GM19351 (cell line): ENCODE measurements at regions not wholly inside any gene's neighbourhood (a gene's known extent, or its start where the extent isn't known, plus 50 kb on each side); places are given as distances from the start of the nearest gene placed in this dataset.
"Not testable (repeated sequence)": the region's sequence is repeated elsewhere in the genome, so short reads cannot be mapped to it uniquely, and the experiment has no call there.

Experiments used
- ATAC-seq: cut with Tn5 transposase; IDR thresholded peaks from one replicate; pipeline ENCODE4 v1.9.1; 2021; ENCODE audit warnings: mild to moderate bottlenecking, moderate library complexity; ENCODE audit not compliant: unreplicated experiment

DNA sequence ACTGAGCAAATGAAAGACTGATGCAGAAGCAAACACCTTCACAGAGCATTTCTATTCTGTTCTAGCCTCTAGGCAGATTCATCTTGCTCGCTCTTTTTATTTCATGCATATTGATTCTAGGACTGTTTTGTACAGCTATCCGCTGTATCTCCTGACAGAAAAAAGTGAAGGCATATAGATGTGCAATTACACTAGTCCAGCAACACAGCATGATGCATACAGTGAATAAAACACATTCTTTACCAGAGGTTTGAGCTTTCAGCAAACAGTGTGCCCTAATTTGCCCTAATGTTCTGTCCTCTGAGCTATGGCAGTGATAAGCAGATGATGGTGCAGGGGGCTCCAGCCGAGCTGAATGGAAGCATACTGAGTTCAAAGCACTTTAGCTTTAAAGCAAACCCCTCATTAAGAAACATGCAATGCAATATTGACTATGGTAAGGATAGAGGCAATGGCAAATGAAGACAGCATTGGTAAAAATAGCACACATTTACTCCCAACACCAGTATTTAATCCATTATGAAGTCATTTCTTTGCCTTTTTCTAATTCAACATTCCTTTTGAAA lies 141.2 kb upstream of the RGPD4 start:
- no peak for ATAC-seq

DNA sequence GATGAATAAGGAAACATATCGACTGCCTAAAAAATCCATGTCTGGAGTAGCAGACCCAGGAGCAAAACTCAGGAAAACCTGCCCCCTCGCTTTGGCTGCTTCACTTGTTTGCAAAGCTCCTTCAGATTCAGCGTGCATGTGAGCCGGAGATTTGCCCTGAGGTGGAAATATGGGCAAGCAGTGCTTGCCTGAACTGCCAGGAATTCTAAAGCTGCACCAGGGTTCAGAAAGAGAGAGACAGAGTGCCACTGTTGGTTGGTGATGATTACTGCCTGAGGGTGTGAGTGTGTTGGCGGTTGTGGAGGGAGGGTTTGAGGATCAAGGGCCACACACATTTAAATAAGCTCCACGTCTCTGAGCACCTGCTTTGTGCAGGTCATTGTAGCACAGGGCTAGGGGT lies 139.6 kb upstream of the RGPD4 start:
- ATAC-seq = no peak

DNA sequence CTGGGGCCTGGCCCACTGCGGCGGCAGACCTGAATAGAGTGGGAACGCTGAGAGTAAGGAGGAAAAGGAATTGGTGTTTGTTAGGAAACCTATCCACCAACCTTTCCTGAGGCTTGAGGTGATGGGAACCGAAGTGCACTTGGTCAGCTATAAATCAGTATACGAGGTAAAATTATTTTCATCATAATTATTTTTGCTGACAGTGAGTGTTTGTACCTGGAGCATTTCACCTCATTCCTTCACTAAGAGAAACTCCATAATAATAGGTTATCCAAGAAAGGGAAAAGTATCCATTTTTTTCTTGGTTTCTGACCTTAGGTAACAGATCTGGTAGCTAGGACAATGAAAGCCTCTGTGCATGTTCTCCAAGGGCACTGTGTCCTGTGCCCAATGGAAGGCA lies 138.6 kb upstream of the RGPD4 start:
- no peak for ATAC-seq

DNA sequence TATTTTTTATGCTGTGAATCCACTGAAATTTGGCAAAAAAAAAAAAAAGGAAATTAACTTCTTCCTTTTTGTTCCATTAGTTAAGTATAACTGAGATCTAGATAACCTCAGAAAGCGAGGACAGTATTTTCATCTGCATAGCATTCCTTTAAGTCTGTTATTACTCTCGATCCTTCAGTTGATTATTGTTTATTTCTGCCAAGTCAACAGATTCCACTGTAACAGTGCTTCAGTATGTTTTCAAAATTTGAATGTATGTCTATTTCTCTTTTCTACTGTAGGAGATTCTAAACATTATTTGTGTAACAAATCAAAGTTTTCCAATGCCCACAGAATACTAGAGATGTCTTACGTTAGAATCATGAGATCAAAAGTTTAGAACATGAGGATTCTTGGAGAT lies 133.1 kb upstream of the RGPD4 start:
- ATAC-seq = no peak

DNA sequence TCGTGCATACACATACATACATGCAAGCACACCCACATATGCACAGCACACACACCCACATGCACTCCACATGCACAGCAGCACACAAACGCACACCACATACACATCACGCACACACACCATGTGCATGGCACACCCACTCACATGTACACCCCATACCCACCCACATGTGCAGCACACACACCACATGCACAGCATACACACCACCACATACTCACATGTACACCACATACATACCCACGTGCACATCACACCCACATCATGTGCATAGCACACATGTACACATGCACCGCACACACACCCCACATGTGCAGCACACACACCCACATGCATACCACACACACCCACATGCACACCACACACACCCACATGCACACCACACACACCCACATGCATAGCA lies 132.0 kb upstream of the RGPD4 start:
- no peak for ATAC-seq

DNA sequence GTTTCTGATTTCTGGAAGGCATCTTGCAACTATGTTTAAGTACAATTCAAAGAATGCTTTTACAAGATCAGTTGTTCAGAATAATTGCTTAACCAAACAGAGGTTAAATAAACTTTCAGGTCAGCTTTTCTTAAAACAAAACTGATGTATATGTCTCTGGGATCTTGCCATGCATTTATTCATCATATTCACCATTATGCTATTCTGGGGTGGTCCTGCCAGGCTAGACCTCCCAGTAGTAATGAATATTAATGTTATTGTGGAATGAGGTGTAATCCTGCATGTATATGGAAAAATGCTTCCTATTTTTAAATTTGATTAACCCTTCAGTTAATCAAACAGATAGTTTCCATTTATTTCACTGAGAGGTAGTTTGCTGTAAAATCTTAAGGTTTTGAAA lies 129.3 kb upstream of the RGPD4 start:
- no peak for ATAC-seq

DNA sequence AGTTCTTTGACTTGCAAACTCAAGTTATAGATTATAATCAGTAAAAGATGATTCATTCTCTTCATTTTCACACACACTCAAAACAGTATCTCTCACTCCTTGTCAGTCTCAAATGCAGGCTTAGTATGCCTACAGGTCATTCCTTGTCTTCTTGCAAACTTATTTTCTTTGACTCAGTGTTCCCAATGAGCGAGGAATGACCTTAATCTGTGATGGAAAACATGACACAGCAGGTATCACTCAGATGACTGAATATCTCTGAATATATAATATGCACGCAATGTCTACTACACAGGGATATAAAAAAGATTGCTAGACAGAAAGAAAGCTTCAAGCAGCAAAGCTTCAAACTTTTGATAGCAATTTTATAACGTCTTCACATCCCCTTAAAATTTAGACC lies 127.8 kb upstream of the RGPD4 start:
- ATAC-seq = no peak

DNA sequence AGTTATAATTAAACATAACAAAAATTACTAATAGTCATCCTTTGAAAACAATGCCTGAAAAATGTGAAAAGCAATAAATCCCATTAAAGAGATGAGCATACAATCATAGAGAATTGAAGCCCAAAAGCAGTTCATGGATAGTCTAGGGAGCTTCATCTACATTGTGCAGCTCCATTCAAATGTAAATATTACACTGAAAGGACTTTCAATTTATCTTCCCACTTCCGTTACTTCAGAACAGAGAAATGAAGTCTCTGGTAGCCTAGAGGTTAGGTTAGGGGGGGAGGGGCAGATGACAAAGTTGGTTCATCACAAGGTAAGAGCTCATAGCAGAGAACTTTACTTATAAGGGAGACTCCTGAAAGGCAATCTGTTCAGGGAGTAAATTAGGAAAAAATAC lies 126.6 kb upstream of the RGPD4 start:
- no peak for ATAC-seq

DNA sequence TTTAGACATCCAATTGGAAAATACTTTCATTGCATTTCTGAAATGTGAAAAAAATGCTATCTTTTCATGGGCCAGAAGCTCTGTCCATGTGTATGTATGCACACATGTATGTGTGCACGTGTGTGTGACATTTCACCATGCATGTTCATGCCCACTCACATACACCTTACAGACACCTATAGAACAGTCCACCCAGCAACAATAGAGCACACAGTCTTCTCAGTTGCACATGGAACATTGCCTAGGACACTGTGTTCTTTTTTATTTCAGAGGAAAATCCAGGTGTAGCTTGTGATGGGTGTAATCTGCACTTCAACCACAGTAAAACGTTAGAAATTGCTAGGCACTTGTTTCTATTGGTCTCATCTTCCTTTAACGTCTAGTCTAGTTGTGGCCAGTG lies 114.8 kb upstream of the RGPD4 start:
- no peak for ATAC-seq

DNA sequence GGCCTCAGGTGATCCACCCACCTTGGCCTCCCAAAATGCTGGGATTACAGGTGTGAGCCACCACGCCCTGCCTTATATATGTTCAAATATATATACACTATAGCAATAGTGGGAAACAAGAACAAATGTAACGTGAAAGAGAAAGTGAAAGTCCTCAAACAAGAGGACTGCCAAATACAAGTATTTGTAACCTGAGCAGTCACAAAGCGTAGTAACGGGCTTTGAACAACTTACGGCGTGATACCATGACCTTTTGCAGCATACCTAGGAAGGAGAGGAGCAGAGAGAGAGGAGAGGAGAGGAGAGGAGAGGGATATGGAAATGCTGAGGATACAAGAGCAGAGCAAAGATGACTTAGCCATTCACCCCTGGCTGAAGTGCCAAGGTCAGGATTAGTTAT lies 113.8 kb upstream of the RGPD4 start:
- ATAC-seq = no peak

DNA sequence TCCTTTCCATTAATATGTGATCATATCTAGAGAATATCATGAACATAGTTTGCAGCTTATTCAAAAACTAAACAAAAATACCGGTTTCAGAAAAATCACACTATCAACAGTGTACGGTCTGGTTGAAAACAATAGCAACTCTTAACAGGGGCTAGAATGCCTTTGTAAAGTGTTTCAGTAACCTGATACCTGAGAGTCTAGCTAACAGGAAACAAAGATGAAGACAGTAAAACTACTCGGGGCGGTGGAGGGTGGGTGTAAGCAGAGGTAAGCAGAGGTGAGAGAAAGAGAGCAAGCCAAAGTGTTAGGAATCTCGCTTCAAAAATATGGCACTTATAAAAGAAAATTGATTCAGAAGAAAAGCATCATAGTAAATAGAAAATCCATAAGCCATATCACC lies 109.0 kb upstream of the RGPD4 start:
- no peak for ATAC-seq

DNA sequence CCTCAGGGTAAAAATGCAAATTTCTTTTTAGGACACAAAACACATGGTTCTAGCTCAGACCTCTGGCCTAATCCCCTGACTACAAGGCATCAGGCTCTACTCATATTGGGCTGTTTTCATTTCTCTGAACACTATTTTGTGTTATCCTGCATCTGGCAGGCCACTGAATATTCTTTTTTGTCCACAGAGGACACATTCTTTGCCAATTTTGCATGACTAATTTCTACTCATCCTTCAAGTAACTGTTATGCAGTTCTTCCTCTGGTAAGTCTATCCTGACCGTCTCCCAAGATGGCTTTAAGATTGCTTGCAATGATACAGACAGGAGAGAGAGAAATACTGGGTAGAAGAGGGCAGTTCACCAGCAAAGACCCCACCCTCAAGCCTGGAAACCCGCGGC lies 107.6 kb upstream of the RGPD4 start:
- ATAC-seq = no peak

DNA sequence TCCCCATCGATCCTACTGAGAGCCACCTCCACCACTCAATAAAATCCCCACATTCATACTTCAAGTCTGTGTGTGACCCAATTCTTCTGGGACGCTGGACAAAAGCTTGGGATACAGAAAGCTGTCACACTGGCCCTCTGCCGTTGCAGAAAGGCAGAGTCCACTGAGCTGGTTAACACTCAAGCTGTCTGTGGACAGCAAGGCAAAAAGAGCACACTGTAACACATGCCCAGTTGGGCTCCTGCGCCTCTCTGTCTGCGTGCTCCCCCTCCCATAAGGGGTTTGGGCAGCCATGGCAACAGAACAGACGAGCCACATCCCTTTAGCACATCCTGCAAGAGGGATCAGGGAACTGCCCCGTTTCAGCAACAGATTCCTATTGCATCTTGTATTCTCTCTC lies 106.9 kb upstream of the RGPD4 start:
- ATAC-seq = no peak

DNA sequence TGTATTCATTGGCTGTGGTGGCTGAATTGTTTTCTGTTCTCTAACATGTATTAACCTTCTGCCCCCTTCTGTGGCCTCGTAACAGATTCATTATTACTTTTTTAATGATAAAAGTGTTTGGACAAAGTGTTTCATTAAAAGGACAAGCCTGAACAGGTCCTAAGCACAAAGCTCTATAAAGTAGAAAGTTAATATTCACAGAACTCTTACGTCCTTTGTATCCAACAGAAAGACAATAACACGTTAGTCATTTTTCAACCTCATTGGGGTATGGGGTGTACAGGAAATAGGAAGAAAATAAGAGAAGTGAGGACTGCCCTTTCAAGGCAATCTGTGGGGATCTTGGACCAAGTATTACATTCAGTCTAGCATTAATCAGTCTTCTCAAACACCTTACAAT lies 105.5 kb upstream of the RGPD4 start:
- no peak for ATAC-seq

DNA sequence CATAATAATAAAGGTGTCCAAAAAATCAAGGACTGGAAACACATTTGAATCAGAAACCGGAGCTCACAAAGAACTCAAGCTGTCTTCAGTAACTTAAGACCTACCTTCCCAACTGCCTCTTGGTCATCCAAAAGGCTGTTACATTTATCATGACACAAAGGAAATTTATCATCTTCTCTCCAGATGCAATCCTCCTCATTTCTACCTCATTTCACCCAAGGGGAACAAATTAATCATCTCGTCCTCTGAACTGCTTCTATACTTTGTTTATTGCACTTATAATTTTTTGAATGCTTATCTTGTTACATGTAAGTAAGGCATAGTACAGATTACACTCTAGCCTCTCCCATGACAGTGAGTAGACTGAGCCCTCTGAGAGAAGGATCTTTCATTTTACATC lies 105.1 kb upstream of the RGPD4 start:
- no peak for ATAC-seq

DNA sequence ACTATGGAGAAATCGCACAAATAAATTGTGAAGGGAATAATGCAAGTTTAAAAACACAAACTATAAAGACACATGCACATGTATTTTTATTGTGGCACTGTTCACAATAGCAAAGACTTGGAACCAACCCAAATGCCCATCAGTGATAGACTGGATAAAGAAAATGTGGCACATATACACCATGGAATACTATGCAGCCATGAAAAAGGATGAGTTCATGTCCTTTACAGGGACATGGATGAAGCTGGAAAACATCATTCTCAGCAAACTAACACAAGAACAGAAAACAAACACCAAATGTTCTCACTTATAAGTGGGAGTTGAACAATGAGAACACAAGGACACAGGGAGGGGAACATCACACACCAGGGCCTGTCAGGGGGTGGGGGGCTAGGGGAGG lies 100.9 kb upstream of the RGPD4 start:
- ATAC-seq = not testable (repeated sequence)

DNA sequence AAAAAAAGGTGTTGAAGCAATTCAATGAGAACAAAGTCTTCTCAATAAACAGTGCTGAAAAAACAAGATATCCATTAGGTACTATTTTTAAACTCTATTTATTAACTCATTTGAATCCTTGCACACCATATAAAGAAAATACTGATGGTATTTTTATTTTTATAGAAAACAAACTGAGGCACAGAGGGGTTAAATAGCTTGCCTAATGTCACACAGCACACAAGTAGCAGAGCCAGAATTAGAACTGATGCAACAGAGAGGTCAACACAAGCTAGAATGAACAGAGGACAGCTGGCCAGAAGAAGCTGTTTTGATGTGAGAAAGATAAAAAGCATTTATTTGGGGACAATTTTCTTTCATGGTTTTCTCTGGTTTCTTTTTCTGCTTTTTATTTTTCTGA lies 99.4 kb upstream of the RGPD4 start:
- no peak for ATAC-seq

DNA sequence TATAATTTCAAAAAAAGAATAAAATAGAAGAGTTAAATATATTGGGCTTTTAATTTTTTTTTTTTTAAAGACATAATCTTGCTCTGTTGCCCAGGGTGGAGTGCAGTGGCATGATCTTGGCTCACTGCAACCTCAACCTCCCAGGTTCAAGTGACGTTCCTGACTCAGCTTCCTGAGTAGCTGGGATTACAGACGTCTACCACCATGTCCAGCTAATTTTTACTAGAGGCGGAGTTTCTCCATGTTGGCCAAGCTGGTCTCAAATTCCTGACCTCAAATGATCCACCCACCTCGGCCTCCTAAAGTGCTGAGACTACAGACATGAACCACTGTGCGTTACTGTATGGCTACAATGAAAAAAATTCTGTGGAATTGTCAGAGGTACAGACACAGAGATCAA lies 98.1 kb upstream of the RGPD4 start:
- no peak for ATAC-seq

DNA sequence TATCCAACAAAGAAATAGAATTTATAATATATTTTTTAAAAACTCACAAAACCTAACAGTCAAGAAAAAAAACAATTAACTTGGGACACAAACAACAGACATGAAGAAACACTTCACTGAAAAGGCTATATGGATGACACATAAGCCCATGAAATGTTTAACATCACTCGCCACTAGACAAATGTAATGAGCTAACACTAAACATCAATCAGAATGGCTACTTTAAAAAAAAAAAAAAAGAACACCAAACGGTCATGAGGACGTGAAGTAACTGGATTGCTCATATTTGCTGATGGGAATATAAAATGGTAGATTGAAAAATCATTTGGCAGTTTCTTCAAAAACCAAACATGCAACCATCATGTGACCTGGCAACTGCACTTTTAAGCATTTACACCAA lies 97.3 kb upstream of the RGPD4 start:
- ATAC-seq = no peak

DNA sequence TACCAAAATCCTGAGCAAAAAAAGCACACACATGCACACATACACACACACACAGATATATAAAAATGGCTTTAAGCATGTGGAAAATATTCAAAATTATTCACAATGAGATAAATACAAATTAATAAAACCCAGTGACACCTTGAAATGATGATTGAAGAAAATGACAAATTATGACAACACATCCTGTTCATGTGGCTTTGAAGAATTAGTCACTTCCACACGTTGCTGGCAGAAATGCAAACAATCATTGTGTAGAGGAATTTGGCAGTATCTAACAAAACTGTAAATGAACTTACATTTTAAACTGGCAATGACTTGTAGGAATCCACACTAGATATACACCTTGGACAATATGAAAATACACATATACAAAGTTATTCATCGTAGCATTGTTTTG lies 95.8 kb upstream of the RGPD4 start:
- no peak for ATAC-seq

DNA sequence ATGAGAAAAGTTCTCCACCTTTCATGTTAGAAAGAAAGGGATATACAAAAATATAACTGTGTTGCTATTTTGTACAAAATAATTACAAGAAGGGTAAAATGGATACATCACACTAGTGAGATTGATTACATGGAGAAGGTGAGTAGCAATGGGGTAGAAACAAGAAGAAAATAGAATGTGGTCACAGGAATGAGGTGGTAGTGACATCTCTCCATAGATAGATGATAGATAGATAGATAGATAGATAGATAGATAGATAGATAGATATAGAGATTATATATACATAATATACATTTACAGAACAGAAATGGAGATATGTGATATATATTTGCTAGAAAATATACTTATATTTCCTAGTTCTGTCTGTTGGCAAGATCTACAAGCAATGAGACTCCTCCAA lies 95.3 kb upstream of the RGPD4 start:
- ATAC-seq = no peak

DNA sequence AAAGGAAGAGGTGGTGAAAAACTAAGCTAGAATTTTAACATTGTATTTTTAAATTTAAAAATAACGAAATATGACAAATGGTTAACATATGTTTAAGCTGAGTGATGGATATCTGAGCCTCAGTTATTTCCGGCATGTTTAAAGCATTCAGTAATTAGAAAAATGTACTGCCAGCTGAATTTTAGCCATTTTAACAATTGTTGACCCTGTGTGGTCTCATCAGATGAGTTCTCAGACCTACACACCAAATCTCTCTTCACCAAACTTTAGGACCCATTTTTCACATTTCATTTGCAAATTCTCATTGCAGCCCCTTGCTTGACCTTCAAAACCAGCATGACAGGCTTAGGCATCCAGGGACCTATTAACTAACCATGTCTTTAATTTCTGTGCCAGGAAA lies 91.5 kb upstream of the RGPD4 start:
- ATAC-seq = no peak

DNA sequence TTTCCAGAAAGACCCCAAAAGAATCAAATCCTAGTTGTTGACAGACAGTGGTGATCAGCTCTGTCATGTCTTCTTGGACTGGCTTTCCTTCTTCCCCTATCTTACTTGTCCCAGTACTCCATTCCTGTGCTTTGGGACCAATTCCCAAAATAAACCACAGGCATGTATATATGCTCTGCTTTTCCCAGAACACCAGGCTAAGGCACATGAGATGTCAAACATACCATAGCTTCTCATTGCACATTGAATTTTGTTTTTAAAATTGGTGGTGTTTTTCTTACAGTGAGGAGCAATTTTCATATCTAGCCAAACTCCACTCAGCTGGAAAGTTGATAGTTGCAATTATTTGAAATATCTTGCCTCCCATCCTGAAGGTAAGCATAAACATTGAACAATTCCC lies 88.9 kb upstream of the RGPD4 start:
- ATAC-seq = no peak

DNA sequence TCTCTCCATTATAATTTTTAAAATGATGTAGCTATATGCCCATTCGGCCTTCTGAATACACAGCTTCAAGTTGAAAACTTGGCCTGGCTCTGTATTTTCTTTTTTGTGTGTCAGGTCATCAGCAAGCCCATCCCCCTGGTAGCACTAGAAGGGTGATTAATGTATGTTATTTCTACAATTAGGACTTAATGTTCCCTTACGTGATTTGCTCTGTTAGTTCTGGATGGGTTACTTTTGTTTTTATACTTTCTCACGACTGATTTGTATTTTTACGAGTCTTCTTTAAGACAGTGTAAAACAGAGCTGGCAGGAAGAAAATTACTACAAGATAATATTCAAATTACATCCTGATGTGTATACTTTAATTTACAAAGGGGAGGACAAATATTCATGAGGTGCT lies 88.4 kb upstream of the RGPD4 start:
- no peak for ATAC-seq
